HL-60 (cell line): ENCODE measurements at regions not wholly inside any gene's neighbourhood (a gene's known extent, or its start where the extent isn't known, plus 50 kb on each side); places are given as distances from the start of the nearest gene placed in this dataset.

Experiments used
- CTCF ChIP-seq: IDR thresholded peaks from one replicate; pipeline ENCODE4 v1.5.1; 2011; ENCODE audit warnings: low read length, control low read depth, inconsistent platforms; ENCODE audit not compliant: insufficient read depth
- REST ChIP-seq: IDR thresholded peaks from 2 replicates; pipeline ENCODE4 v1.6.1; 2012; ENCODE audit warnings: low read depth; ENCODE audit not compliant: insufficient replicate concordance

- TF ChIP-seq CTCF, result no peak
- no peak for TF ChIP-seq REST
Observed at GRCh38 chr13:44785401-44785800, 203.9 kb downstream of the NUFIP1 start.
